ENCODE measurements at regions not wholly inside any gene's neighbourhood (a gene's known extent, or its start where the extent isn't known, plus 50 kb on each side); places are given as distances from the start of the nearest gene placed in this dataset.

- no peak for DNase-seq (ENCODE audit: low read depth)
- in situ Hi-C loops (cut with HindIII; ENCODE audit: low pct_unique_long_range_greater_than_20kb, low sequenced_read_pairs): no loop called here
These were observed 72.6 kb upstream of the LSM8 start for GRCh38 chr7:118111347-118111746.

GRCh38 chr7:118114175-118114574, 69.8 kb upstream of the LSM8 start:
- in situ Hi-C loops (cut with HindIII; ENCODE audit: low pct_unique_long_range_greater_than_20kb, low sequenced_read_pairs): no loop called here
- DNase-seq (ENCODE audit: low read depth): no peak

- in situ Hi-C loops (cut with HindIII; ENCODE audit: low pct_unique_long_range_greater_than_20kb, low sequenced_read_pairs): no loop called here
- no peak for DNase-seq (ENCODE audit: low read depth)
These were observed 54.7 kb upstream of the LSM8 start for GRCh38 chr7:118129041-118129795.

GRCh38 chr7:118132764-118133163, 51.2 kb upstream of the LSM8 start:
- in situ Hi-C loops (cut with HindIII; ENCODE audit: low pct_unique_long_range_greater_than_20kb, low sequenced_read_pairs): no loop called here
- DNase-seq (ENCODE audit: low read depth): no peak
